Fibroblast of lung (primary cell): ENCODE measurements at regions not wholly inside any gene's neighbourhood (a gene's known extent, or its start where the extent isn't known, plus 50 kb on each side); places are given as distances from the start of the nearest gene placed in this dataset.

Experiments used
- DNase-seq, 2 donors: peaks; one replicate each; pipeline versions ENCODE4 v3.0.0 to v3.0.0-alpha.2; 2010; ENCODE audit warnings: low read depth in 2 of 2
- H2AFZ ChIP-seq: 2 replicates; pipeline ENCODE4 v1.5.1; 2012; ENCODE audit warnings: low read length, control low read depth, inconsistent platforms
- H3K27ac ChIP-seq: 2 replicates; pipeline ENCODE4 v1.5.1; 2011; ENCODE audit warnings: low read length, control low read depth; ENCODE audit not compliant: insufficient read depth
- H3K27me3 ChIP-seq: 2 replicates; pipeline ENCODE4 v1.5.1; 2011; ENCODE audit warnings: mild to moderate bottlenecking, low read length; ENCODE audit not compliant: control insufficient read depth, insufficient read depth
- H3K36me3 ChIP-seq: 2 replicates; pipeline ENCODE4 v1.5.1; 2011; ENCODE audit warnings: low read length; ENCODE audit not compliant: control insufficient read depth, insufficient read depth
- H3K4me1 ChIP-seq: 2 replicates; pipeline ENCODE4 v1.5.1; 2011; ENCODE audit warnings: low read length; ENCODE audit not compliant: control insufficient read depth, insufficient read depth; ENCODE audit errors: extremely low read depth
- H3K4me2 ChIP-seq: 2 replicates; pipeline ENCODE4 v1.5.1; 2011; ENCODE audit warnings: low read length, control low read depth; ENCODE audit not compliant: insufficient read depth; ENCODE audit errors: extremely low read depth
- H3K4me3 ChIP-seq, 4 experiments: fragments of 200-600 bp in 1 of 4; sonication (generic) in 1 of 4; replicated peaks in 1 of 4; 2 replicates each; pipeline ENCODE4 v1.5.1; 2011 to 2016; ENCODE audit warnings: low read length in 4 of 4, low read depth in 3 of 4, mild to moderate bottlenecking in 3 of 4, control low read depth in 2 of 4, inconsistent platforms in 1 of 4, mixed read lengths in 1 of 4; ENCODE audit not compliant: insufficient read depth in 1 of 4; ENCODE audit errors: control extremely low read depth in 1 of 4
- H3K79me2 ChIP-seq: 2 replicates; pipeline ENCODE4 v1.5.1; 2012; ENCODE audit warnings: mild to moderate bottlenecking, low read length, inconsistent platforms; ENCODE audit not compliant: control insufficient read depth, insufficient read depth
- H3K9ac ChIP-seq: 2 replicates; pipeline ENCODE4 v1.5.1; 2011; ENCODE audit warnings: mild to moderate bottlenecking, low read length, control low read depth; ENCODE audit not compliant: insufficient read depth
- H3K9me3 ChIP-seq: 2 replicates; pipeline ENCODE4 v1.5.1; 2012; ENCODE audit warnings: low read depth, low read length; ENCODE audit not compliant: control insufficient read depth, insufficient read depth
- H4K20me1 ChIP-seq: 2 replicates; pipeline ENCODE4 v1.5.1; 2011; ENCODE audit warnings: low read length; ENCODE audit not compliant: control insufficient read depth, insufficient read depth; ENCODE audit errors: extremely low read depth
- CTCF ChIP-seq, 2 donors: IDR thresholded peaks in 1 of 2; conservative IDR thresholded peaks in 1 of 2; 1 replicate in 1 of 2; 2 replicates in 1 of 2; pipeline ENCODE4 v1.5.1; 2011 to 2012; ENCODE audit warnings: low read length in 2 of 2, control low read depth in 1 of 2, inconsistent platforms in 1 of 2, low read depth in 1 of 2, mild to moderate bottlenecking in 1 of 2
- EZH2 ChIP-seq: IDR thresholded peaks from 2 replicates; pipeline ENCODE4 v1.5.1; 2012; ENCODE audit warnings: low read length, control low read depth, mild to moderate bottlenecking; ENCODE audit errors: missing control alignments

- H3K4me1 ChIP-seq = no peaks in the 10 kb centered on the region
- no peaks in the 10 kb centered on the region for H3K9me3 ChIP-seq
- no peaks in the 10 kb centered on the region for H4K20me1 ChIP-seq
- no peak for DNase-seq
- no peaks in the 10 kb centered on the region for H3K36me3 ChIP-seq
- H3K4me3 ChIP-seq = no peak overlapping the region
- no peaks in the 10 kb centered on the region for H3K27me3 ChIP-seq
- H3K9ac ChIP-seq = no peak overlapping the region
- no peak overlapping the region for H2AFZ ChIP-seq
- H3K79me2 ChIP-seq = no peaks in the 10 kb centered on the region
- no peak overlapping the region for H3K27ac ChIP-seq
- H3K4me2 ChIP-seq = no peak overlapping the region
- TF ChIP-seq CTCF (conservative IDR thresholded peaks at IDR 0.05 in 1 of 2, IDR thresholded peaks at IDR 0.05 in 1 of 2; ENCODE audit: low read depth in 1 of 2, low read length in 2 of 2) (no peak), EZH2 (no peak)
Observed at GRCh38 chr6:149223904-149224351, 93.6 kb upstream of the TAB2 start.

GRCh38 chr6:149224399-149224798 lies 93.1 kb upstream of the TAB2 start:
- no peaks in the 10 kb centered on the region for H3K9me3 ChIP-seq
- H3K4me1 ChIP-seq = no peaks in the 10 kb centered on the region
- H3K27ac ChIP-seq = no peak overlapping the region
- no peaks in the 10 kb centered on the region for H4K20me1 ChIP-seq
- H3K27me3 ChIP-seq = no peaks in the 10 kb centered on the region
- H3K4me3 ChIP-seq = no peak overlapping the region
- no peaks in the 10 kb centered on the region for H3K79me2 ChIP-seq
- H3K36me3 ChIP-seq = no peaks in the 10 kb centered on the region
- no peak for DNase-seq
- TF ChIP-seq CTCF (conservative IDR thresholded peaks at IDR 0.05 in 1 of 2, IDR thresholded peaks at IDR 0.05 in 1 of 2; ENCODE audit: low read depth in 1 of 2, low read length in 2 of 2) (no peak), EZH2 (no peak)
- H3K4me2 ChIP-seq = no peak overlapping the region
- no peak overlapping the region for H2AFZ ChIP-seq
- no peak overlapping the region for H3K9ac ChIP-seq

- Histone ChIP-seq H3K27me3 (peaks cover 2% of the 10 kb centered on the region), H3K4me1 (no peaks in the 10 kb centered on the region), H3K4me3 (no peak overlapping the region), H3K79me2 (no peaks in the 10 kb centered on the region), H3K27ac (no peak overlapping the region), H2AFZ (no peak overlapping the region), H4K20me1 (no peaks in the 10 kb centered on the region), H3K36me3 (no peaks in the 10 kb centered on the region), H3K4me2 (no peak overlapping the region), H3K9me3 (no peaks in the 10 kb centered on the region), H3K9ac (no peak overlapping the region)
- no peak for DNase-seq
- TF ChIP-seq EZH2 (no peak), CTCF (conservative IDR thresholded peaks at IDR 0.05 in 1 of 2, IDR thresholded peaks at IDR 0.05 in 1 of 2; ENCODE audit: low read depth in 1 of 2, low read length in 2 of 2) (no peak)
Observed at GRCh38 chr6:149225370-149225769, 92.1 kb upstream of the TAB2 start.
